ENCODE measurements at regions not wholly inside any gene's neighbourhood (a gene's known extent, or its start where the extent isn't known, plus 50 kb on each side); places are given as distances from the start of the nearest gene placed in this dataset.
A peak's percentile ranks its signal among the peaks of the same experiment; 100 is the strongest.

DNA sequence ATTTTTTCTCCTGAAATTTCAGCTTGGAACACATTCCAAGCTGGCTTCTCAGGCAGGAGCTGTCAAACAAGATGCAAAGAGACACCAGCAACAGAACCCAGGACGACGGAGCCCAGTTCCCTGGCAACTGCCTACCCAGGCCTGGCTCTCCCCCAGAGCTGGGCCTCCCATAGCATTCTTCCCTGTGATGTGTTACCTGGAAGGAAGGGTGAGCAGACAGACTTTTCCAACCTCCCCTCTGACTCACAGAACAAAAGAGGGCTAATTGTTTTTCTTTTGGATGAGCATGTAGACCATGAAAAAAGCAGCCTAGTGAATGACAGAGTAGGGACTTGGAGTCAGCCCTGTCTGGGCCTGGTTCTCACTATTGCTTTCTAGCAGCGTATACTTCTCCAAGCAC lies 55.3 kb upstream of the BMAL1 start:
- Histone ChIP-seq H3K4me1 (ENCODE audit: control insufficient read depth, insufficient read depth, low read length) (peaks cover 13% of the 10 kb centered on the region), H3K4ac (ENCODE audit: low read depth, low read length) (peak overlapping the region; percentile 14), H3K9ac (ENCODE audit: low read depth, low read length) (no peak overlapping the region), H3K27ac (ENCODE audit: insufficient read depth, low read length) (no peak overlapping the region), H4K5ac (ENCODE audit: low read depth, low read length) (no peak overlapping the region), H3K4me3 (ENCODE audit: insufficient read depth, low read depth, low read length) (no peak overlapping the region), H3K79me1 (ENCODE audit: low read depth in 1 of 2, low read length in 2 of 2) (no peaks in the 10 kb centered on the region), H3K56ac (ENCODE audit: extremely low read depth, insufficient read depth, low read length) (0 out of 2 replicates have a peak overlapping the region, but pooled peaks have one; percentile 2), H2AK5ac (ENCODE audit: low read depth, low read length) (0 out of 2 replicates have a peak overlapping the region, but pooled peaks have one; percentile 11), H3K4me2 (ENCODE audit: low read depth, low read length) (no peak overlapping the region), H3K9me1 (ENCODE audit: insufficient read depth, low read length) (peaks cover 23% of the 10 kb centered on the region), H2BK120ac (ENCODE audit: low read depth, low read length) (peak overlapping the region; percentile 65), H4K20me1 (ENCODE audit: insufficient read depth, low read length) (no peaks in the 10 kb centered on the region), H2BK20ac (ENCODE audit: low read depth, low read length) (peak overlapping the region; percentile 27; the same call in 1 of the 2 replicates), H4K8ac (ENCODE audit: low read depth in 2 of 2, low read length in 2 of 2) (peak overlapping the region; percentile 9 to 59; a peak in 3 of 4 replicates), H3K23ac (ENCODE audit: low read depth, low read length) (0 out of 2 replicates have a peak overlapping the region, but pooled peaks have one; percentile 34), H2AFZ (replicated peaks; ENCODE audit: low read length, poor library complexity) (peak overlapping the region; percentile 70), H2BK15ac (ENCODE audit: low read depth, low read length) (peak overlapping the region; percentile 61; the same call in 1 of the 3 replicates), H2AK9ac (replicated peaks; ENCODE audit: low read depth, low read length, poor library complexity) (peak overlapping the region; percentile 22), H3K14ac (replicated peaks; ENCODE audit: low read depth, low read length) (peak overlapping the region; percentile 40; the same call in 1 of the 2 replicates), H3K9me3 (ENCODE audit: control insufficient read depth, insufficient read depth, low read length) (no peaks in the 10 kb centered on the region), H4K91ac (ENCODE audit: insufficient read depth, low read depth, low read length) (peak overlapping the region; percentile 57), H3K27me3 (ENCODE audit: control insufficient read depth, insufficient read depth, low read length) (no peaks in the 10 kb centered on the region), H2BK5ac (ENCODE audit: low read depth, low read length, poor library complexity, severe bottlenecking) (no peak overlapping the region), H3K36me3 (ENCODE audit: control insufficient read depth, insufficient read depth, low read length) (no peaks in the 10 kb centered on the region), H3K18ac (ENCODE audit: low read depth, low read length) (no peak overlapping the region)
- CTCF ChIA-PET: interaction anchor here (0.7 to 0.8 kb wide), 2 partner anchors 12 to 40 kb away, joined by 3 read pairs; no protein-coding TSS in a partner anchor
- POLR2A ChIA-PET (ENCODE audit: unreplicated experiment): no interaction called here
- TF ChIP-seq RFX5 (IDR thresholded peaks at IDR 0.05; ENCODE audit: low read depth, low read length) (no peak), FOS (IDR thresholded peaks at IDR 0.05; ENCODE audit: low read depth, low read length) (0 out of 2 replicates have a peak, but pooled peaks have one; percentile 4), CEBPB (IDR thresholded peaks at IDR 0.05; ENCODE audit: low read depth, low read length) (no peak), USF2 (IDR thresholded peaks at IDR 0.05; ENCODE audit: low read depth, low read length) (no peak)
- dilution Hi-C loops (cut with HindIII; ENCODE audit: low sequenced_read_pairs, unreplicated experiment): no loop called here
- peak; percentile 45; the same call in 1 of the 2 replicates for ATAC-seq (ENCODE audit: low read depth)
- intact Hi-C loops (cut with micrococcal nuclease): no loop called here
- BruUV-seq (replicated peaks): no TSS peak
- DNase-seq: peak; percentile 31
- in situ Hi-C loops (cut with MboI; ENCODE audit: low sequenced_read_pairs): loop anchor here (5.0 kb wide), 1 partner anchor 50 kb away; no protein-coding TSS in a partner anchor
- WGBS, 2 experiments (ENCODE audit: extremely low coverage in 2 of 2, insufficient read length in 1 of 2): no CpG with 5 or more reads among the region's 3 CpGs

Data from IMR-90 (cell line).